K562 (cell line): ENCODE measurements at regions not wholly inside any gene's neighbourhood (a gene's known extent, or its start where the extent isn't known, plus 50 kb on each side); places are given as distances from the start of the nearest gene placed in this dataset.

Experiments
- CTCF ChIP-seq, 3 experiments: IDR thresholded peaks in 2 of 3; conservative IDR thresholded peaks in 1 of 3; 2 replicates each; pipeline ENCODE4 v1.5.1; 2011 to 2012; ENCODE audit warnings: low read length in 3 of 3, mild to moderate bottlenecking in 3 of 3, control low read depth in 2 of 3, improper control_type of control experiment in 1 of 3, inconsistent platforms in 1 of 3, low read depth in 1 of 3, mixed read lengths in 1 of 3, moderate library complexity in 1 of 3; ENCODE audit not compliant: insufficient read depth in 2 of 3
- EP300 ChIP-seq: IDR thresholded peaks from 2 replicates; pipeline ENCODE4 v1.6.1; 2012; ENCODE audit warnings: low read length, improper control_type of control experiment
- GATAD2B ChIP-seq: fragments of 450-650 bp; IDR thresholded peaks from 2 replicates; pipeline ENCODE4 v1.6.1; 2017; ENCODE audit warnings: mild to moderate bottlenecking, borderline replicate concordance
- NR1H2 ChIP-seq: sonication (generic); formaldehyde crosslinking; IDR thresholded peaks from 2 replicates; pipeline ENCODE4 v1.4.0; 2020; ENCODE audit warnings: mild to moderate bottlenecking, missing genetic modification reagents
- POLR2A ChIP-seq: fragments of 450-650 bp; conservative IDR thresholded peaks from 2 replicates; pipeline ENCODE4 v1.6.1; 2016
- RBM15 ChIP-seq: fragments of 200-400 bp; formaldehyde crosslinking; IDR thresholded peaks from 2 replicates; pipeline ENCODE4 v1.6.1; 2018; ENCODE audit warnings: mild to moderate bottlenecking, low read length, moderate library complexity; ENCODE audit not compliant: insufficient read depth
- RBM22 ChIP-seq: fragments of 200-400 bp; formaldehyde crosslinking; IDR thresholded peaks from 2 replicates; pipeline ENCODE4 v1.6.1; 2018; ENCODE audit warnings: low read length, low read depth; ENCODE audit not compliant: poor library complexity, severe bottlenecking
- REST ChIP-seq, 2 experiments: fragments of 450-650 bp; formaldehyde crosslinking in 1 of 2; IDR thresholded peaks; 2 replicates each; pipeline versions ENCODE4 v1.4.0 to v1.6.1; 2014 to 2020; ENCODE audit warnings: mild to moderate bottlenecking in 2 of 2, borderline replicate concordance in 1 of 2, low read depth in 1 of 2
- SMARCA5 ChIP-seq: fragments of 450-650 bp; IDR thresholded peaks from 2 replicates; pipeline ENCODE4 v1.6.1; 2016
- THRA ChIP-seq: fragments of 450-650 bp; IDR thresholded peaks from 2 replicates; pipeline ENCODE4 v1.6.1; 2017; ENCODE audit warnings: mild to moderate bottlenecking, moderate library complexity
- TSC22D4 ChIP-seq: fragments of 450-650 bp; IDR thresholded peaks from 2 replicates; pipeline ENCODE4 v1.6.1; 2016; ENCODE audit warnings: missing genetic modification characterization, missing biosample characterization, control low read depth
- ZBTB17 ChIP-seq: fragments of 450-650 bp; formaldehyde crosslinking; IDR thresholded peaks from 2 replicates; pipeline ENCODE4 v1.4.0; 2020; ENCODE audit warnings: mild to moderate bottlenecking
- ZNF316 ChIP-seq: fragments of 450-650 bp; IDR thresholded peaks from 2 replicates; pipeline ENCODE4 v1.6.1; 2016

GRCh38 chr5:108524564-108524963 is 142.7 kb upstream of the FBXL17 start:
- TF ChIP-seq NR1H2 (no peak), POLR2A (no peak), RBM15 (no peak), THRA (no peak), ZBTB17 (CRISPR knock-in tag) (no peak), CTCF (IDR thresholded peaks at IDR 0.05 in 2 of 3, conservative IDR thresholded peaks at IDR 0.05 in 1 of 3; ENCODE audit: insufficient read depth in 2 of 3, low read depth in 1 of 3, low read length in 3 of 3) (no peak), ZNF316 (no peak), RBM22 (no peak), SMARCA5 (no peak), REST (IDR thresholded peaks at IDR 0.05; ENCODE audit: borderline replicate concordance) (no peak), REST (CRISPR knock-in tag; IDR thresholded peaks at IDR 0.05; ENCODE audit: low read depth) (no peak), GATAD2B (no peak), TSC22D4 (tag) (no peak), EP300 (no peak)
